ENCODE measurements at regions not wholly inside any gene's neighbourhood (a gene's known extent, or its start where the extent isn't known, plus 50 kb on each side); places are given as distances from the start of the nearest gene placed in this dataset.

DNA sequence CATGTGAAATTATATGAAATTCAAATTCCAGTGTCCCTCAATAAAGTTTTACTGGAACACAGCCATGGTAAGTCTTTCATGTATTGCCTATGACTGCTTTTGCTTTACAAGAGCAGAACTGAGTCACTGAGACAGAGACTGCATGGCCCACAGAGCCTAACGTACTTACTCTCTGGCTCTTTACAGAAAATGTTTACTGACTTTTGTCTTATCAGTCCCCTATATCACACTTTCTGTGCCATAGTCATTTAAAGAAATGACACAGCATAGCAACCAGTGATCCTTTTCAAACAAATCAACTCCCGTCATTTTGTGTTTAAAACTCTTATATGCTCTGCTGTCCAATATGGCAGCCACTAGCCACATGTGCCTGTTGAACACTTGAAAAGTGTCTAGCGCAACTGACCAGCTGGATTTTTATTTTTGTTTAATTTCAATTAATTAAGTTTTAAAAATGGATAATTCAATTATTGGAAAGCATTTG lies 129.7 kb upstream of the CDIN1 start:
- TF ChIP-seq TAF1 (IDR thresholded peaks at IDR 0.05; ENCODE audit: borderline replicate concordance, low read depth, low read length): no peak
- no peak for TF ChIP-seq POLR2A (IDR thresholded peaks at IDR 0.05; ENCODE audit: low read depth, low read length)
